Stimulated activated CD8-positive, alpha-beta memory T cell treated with anti-CD3 and anti-CD28 coated beads, Interleukin-15, amount 100 ng/mL, for 24 hours (primary cell): ENCODE measurements at regions not wholly inside any gene's neighbourhood (a gene's known extent, or its start where the extent isn't known, plus 50 kb on each side); places are given as distances from the start of the nearest gene placed in this dataset.

ENCODE experiments used
- DNase-seq: peaks from one replicate; pipeline ENCODE4 v3.0.0-alpha.2; 2020; ENCODE audit warnings: low read depth

DNA sequence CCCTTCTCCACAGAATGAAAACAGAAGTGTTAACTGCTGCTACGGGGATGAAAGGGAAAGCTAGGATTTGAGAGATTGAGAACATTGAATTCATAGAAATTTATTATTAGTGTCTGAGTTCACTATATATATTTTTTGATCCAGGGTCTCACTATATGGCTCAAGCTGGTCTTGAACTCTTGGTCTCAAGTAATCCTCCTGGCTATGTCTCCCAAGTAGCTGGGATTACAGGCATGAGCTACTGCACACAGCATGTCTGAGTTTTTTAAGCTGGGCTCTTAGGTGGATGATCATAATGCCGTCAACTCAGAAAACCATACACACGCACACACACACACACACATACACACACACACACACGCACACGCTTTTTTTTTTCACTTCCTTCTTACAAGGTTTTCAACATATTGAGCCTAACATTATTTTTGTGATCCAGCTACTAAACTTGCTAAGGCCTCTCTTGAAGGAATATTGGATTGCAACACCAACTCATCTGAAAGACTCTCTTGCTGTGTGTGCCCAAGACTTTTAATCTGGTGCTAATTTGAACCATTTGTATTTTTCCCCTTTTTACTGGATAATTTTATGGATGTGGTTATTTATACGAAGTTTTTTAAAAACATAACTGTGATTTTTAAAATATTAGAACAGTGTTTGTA is 1045.4 kb downstream of the DTWD2 start:
- DNase-seq, result no peak

DNA sequence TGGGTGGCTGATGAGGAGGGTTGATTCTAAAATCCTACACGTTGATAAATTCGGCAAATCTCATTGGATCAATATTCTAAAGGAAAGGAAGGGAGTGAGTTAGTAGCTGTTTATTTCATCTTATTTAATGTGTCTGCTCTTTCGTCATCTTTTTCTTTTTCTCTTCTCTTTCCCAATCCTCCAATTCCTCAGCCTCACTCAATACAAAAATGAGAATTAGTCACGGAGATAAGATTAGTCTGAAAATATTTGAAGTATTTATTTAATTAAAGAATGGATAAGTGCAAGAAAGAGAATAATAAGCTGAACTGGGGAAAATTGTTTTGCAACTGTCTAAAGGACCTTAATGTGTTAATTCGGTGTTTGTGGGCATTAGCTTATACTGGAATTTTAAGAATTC is 1095.1 kb downstream of the DTWD2 start:
- DNase-seq, result no peak

DNA sequence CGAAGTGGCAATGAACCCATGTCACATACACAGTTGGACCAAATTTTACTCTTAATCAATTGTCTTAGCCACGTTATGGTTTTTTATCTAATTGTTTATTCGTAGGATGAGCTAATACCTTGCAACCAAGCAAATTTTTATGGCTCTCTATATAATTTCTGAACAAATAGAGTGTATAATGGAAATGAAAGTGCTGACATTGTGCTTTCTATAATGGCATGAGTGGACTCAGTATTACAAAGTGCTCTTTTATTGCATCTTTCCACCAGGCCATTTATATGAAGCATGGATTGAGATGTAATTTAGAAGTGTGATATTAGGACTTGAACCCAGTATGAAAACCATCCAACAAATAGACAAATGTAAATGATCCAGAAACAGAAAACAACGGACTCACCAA is 1096.0 kb downstream of the DTWD2 start:
- DNase-seq, result no peak

DNA sequence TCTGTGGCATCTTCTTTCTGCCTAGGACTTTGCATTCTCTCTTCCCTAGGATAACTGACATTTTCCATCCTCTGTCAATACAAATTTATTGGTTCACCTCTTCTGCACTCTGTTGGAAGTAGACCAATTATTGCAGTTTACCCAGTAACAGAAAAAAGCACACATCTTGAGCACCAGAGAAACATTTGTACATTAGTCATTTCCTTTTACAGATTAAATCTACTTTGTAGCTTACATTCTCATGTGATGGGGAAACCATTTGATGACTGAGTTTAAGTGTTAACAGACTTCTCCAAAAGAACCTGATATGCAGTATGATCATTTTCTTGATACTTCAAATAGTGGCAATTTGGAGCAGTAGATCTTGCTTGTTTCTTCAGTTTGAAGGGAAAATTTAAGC is 1098.8 kb downstream of the DTWD2 start:
- DNase-seq, result no peak

DNA sequence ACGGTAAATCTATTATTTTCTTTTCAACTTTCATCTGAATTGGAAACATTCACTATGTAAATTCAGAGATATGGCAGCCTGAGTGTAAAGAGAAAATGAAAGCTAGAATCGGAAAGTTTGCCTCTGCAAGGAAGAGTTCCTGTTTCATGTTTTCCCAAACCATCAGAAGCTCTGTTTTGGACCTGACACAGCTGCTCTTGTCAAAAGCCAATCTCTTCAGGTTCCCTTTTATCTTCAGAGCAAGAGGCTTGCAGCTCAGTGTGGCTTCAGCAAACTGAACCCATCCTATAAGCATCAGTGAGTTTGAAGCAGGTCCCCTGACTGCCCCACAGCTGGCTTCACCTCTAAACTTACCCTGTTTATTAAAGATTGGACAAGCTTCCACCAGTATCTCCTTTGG is 1099.7 kb downstream of the DTWD2 start:
- no peak for DNase-seq

DNA sequence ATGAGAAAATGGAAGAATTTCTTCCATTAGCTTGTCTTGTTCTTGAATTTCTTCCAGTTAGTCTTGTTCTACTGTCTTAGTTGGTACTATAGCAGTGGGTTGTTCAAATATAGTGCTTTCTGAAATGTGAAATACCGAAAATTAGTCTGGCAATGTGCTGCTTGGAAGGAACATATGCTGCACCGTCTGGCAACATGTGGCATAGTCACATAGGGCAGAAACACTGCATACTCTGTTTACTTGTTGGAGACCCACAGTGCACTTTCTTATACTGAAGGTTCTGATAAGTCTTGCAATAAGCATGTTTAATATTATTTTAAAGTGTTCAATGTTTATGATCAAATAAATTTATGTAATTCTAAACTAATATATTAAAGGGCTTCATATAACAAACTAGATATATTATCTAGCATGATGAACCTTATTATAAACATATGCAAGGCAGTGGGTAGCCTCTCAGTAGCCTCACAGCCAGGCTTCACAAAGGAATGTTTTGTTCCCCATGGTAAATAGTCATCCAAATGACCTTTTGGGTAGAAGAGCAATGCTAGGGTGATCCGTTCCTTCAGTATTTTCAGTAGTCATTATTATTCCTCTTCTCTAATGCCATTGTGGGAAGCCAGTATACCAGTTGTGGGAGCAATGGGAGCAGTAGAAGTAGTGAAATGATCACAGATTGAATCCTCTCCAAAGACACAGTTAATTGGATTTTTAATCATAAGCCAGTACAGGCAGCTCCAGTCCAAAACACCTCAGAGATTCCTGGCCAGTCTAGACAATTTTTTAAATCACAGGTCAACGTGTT is 1106.7 kb downstream of the DTWD2 start:
- no peak for DNase-seq

DNA sequence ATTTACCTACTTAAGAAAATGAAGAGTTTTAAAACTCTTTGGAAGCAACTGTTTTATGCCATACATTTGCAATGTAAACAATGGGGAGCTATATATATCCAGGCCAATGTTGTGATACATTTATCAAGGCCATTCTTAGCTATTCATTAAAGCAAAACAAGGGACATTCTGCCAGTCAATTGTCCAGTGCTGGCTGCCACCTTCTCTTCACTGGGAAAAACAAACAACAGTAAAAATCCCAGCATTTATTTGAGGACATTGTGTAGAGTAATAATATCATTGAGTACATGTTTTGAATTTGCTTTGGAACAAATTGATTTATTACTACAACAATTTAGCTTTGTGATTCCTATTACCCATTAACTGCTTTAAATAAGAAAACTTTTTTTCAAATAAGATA is 1107.4 kb downstream of the DTWD2 start:
- DNase-seq, result no peak

DNA sequence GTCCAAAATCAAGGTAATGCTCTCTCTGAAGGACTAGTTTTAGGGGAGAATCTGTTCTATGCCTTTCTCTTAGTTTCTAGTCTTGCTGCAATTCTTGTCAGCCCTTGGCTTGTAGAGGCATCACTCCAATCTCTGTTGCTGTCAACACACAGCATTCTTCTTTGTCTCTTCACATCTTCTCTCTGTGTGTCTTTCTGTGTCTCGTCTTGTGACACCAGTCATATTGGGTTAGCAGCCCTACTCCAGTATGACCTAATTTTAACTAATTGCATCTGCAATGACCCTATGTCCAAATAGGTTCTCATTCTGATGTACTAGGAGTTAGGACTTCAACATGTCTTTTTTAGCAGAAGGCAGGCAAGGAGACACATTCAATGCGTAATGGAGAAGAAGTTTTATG is 1110.6 kb downstream of the DTWD2 start:
- no peak for DNase-seq

DNA sequence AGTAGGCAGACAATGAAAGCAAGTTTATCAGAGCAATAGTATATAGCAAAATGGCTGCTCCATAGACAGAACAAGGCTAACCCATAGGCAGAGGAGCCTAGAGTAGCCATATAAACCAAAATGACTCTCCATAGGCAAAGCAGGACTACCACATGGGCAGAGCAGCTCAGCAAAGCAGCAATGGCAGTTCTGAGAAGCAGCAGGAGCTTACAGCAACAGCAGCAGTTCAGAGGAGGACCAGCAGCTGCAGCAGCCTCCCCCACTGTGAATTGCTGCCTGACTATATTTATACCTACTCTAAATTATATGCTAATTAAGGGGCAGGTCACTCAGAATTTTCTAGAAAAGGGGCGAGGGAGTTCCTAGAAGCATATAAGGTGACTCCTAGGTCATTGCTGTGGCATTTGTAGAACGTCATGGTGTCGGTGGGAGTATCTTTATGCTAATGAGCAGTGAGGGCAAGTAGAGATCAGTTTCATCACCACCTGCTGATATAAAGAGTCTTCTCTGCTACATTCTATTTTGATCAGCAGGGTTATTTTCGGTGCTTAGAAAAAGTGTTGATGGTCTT is 1115.5 kb downstream of the DTWD2 start:
- no peak for DNase-seq

DNA sequence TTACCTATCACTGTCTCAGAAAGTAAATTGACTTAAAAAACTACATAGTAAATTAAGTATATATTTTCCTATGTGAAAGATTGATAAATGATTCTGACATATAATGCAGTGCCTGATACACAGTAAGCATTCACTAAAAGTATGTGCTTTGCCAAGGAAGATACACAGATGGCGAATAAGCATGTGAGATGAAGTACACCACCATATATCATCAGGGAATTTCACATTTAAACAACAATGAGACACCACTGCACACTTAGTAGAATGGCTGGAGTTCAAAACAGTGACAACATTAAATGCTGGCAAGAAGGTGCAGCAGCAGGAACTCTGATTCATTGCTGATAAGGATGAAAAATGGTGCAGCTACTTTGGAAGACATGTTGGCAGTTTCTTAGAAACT is 1118.8 kb downstream of the DTWD2 start:
- no peak for DNase-seq

DNA sequence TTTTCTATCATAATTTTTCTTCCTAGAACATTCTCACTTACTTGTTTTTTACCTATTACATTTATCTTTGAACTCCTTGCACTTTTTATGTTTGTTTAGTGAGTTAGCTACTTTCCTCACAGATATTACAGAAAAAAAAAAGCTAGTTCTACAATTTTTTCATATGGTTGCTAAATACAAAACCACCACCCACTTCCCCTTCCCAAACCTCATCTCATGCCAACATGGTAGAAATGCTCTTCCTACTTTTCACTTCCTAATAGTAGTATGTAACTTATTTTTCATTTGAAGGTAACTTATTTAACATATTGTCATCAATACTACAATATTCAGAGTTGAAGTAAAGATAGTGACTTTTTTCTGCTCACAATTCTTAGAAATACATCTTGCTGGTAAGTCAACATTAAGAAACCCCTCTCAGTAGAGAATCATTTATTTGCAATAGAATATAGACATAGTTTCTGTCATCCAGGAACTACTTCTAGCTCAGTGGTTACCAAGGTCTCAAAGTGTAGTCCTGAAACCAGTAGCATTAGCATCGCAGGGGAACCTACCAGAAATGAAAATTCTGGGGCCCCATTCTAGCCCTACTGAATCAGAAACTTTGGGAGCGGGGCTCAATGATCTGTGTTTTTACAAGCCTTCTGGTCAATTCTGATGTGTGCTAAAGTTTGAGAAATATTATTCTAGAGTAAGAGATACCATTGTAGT is 1124.6 kb downstream of the DTWD2 start:
- no peak for DNase-seq

DNA sequence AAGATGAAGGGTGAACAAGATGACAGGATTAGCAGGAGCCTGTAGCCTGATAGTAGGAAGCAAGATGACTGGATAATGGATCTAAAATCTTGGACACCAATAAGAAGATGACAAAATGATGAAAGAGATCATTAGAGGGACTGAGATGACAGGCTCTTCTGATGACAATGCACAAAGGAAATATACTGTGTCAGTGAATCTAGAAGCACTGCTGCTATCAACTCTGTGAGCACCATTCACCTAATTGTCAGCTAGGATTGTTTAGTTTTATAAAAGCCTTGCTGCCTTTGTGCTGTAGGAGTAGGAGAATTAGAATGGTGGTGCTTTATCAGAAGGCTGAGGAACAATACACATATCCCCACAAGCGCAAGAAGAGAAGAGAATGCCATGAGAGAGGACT is 1127.8 kb downstream of the DTWD2 start:
- DNase-seq, result no peak

DNA sequence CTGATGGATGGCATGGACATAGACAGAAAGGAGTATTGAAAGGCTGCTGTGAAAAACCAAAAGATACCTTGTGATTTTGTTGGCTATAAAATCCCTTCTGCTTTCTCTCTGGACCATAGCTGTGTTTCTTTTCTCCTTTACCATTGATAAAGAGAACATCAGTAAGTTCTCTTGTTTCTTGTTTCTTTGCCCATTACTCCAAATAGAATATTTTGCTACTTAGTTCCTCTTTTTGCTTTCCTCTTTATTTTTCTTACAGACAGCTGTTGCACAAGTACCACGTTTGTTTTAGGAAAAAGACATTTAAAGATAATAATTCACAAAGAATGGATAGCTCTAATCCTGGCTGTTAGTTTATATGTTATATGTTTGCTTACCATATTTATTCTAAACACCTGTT is 1129.2 kb downstream of the DTWD2 start:
- no peak for DNase-seq

DNA sequence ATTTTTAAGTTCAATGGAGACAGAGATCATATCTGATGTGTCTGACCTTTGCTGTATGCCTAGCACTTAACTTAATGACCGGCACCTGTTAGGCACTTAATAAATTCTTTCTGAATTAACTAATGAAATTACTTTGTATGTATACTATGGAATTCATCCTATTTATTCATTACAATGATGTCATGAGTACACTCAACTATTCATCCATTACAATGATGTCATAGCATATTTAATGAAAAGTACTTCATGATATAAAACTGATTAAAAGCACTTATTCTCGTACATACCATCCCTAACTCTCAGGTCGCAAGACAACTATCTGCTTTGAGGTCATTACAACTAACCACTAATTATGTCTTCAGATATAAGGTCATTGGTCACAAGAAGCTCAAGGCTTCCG is 1131.6 kb downstream of the DTWD2 start:
- no peak for DNase-seq

DNA sequence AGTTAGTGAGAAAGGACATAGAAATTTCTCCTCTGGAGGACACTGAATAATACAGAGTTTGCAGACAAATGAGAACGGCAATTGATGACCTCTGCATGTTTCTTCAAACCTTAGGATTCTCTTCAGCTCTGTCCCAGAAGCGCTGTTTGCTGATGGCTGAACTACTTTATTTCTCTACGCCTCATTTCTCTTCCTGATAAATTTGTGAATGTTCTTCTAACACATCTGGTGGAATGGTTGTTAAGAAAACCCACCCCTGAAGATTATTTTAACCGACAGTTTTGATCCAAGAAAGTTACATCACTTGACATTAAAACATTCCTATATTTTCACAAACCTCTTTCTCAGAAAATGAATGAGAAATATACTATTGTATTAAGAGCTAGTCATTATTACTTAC is 1150.6 kb downstream of the DTWD2 start:
- no peak for DNase-seq

DNA sequence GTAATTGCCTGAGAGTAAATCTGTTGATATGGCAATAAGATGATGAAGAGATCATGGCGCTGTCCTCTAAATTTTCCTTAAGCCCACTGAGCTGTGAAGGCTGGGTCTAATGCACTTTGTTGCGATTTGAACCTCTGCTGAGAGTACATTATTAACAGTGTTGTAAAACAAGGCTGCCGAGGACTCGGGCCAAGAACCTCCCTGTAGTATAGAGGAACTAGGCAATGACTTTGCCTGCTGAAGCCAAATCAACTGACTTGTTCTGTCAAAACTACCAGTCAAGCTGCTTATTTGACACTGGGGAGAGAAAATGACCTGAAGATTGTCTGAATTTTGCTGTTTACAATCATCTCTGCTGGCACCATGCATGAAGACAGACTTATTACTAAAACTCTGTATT is 1154.7 kb downstream of the DTWD2 start:
- DNase-seq, result no peak

DNA sequence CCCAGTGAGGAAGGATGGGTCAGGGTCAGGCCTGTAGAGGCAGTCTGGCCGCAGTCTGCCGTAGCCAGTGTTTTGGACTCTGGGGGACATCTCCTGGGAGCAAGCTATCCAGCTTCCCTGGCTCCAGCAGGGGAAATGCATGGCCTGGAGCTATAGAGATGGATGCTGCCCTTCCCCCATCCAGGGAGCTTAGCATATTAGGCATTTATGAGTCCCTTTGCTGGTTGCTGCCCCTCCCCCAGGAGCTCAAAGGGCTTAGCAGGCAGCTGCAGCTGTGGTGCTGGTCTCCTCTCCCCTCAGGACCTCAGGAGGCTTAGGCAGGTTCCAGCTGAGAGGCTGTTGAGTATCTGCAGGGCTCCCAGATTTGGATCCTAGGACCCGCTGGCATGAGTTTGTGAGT is 1158.7 kb downstream of the DTWD2 start:
- DNase-seq, result no peak

DNA sequence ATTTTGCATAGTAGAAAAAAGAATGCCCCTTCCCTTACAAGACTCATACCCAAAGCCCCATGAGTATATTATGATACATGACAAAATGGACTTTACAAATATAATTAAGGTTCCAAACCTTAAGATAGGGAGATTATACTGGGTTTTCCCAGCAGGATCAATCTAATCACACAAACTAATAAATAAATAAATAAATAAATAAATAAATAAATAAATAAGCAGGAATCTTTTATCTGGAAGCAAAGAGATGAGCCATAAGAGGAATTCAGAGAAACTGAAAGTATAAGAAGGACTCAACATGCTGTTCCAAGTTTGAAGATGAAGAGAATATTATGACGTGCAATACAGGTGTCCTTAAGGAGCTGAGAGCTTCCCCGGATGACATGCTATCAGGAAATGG is 1174.5 kb downstream of the DTWD2 start:
- no peak for DNase-seq

DNA sequence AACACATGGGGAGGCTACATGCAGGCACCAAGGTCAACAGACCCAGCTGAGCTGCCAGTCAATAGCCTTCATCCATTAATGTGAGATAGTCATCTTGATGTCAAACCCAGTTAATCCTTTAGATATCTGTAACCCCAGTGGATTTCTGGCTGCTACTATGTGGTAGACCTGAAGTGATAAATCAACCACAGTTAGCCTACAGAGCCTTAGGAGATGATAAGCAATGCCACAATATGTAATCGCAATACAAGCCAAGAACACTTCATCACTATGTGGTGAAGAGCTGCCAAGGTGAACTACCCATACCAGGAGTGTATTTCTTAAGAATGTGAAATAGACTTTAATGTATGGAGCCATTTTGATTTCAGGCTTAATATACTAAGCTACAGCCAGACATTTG is 1175.5 kb downstream of the DTWD2 start:
- no peak for DNase-seq

DNA sequence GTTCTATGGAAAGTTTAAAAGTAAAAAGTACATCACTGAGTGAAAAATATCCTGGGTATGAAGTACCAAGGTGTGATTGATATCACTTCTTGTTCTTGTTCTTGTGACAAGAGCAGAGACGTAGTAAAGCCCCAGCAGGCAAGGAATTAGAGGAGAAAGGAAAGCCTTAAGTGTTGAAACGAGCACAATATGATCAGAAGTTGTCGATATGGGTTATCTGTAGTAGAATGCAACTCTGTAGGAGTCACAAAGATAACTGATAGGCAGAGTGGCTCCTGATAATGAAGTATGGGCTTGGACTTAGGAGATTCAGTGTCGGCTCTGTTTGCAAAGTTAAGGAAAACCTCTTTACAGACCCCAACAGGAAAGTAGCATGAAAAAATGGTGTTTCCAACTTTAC is 1179.1 kb downstream of the DTWD2 start:
- DNase-seq, result no peak

DNA sequence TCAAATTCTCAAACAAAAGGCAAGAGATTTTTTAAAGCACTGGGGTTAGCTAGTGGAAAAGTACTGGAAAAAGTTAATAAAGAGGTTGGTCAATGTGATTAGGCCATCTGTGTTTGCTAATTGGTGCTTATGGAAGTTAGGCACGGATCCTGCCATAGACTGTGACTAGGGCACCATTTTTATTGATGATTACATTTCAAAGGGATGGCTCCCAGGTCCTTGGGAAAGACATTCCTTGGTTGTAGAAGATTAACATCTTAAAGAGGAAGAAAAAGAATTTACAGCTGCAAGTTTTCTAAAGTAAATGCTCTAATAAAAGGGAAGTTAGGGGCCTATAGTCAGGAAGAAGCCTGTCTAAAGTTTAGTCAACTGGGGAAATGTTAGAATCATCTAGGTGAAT is 1183.3 kb downstream of the DTWD2 start:
- no peak for DNase-seq

DNA sequence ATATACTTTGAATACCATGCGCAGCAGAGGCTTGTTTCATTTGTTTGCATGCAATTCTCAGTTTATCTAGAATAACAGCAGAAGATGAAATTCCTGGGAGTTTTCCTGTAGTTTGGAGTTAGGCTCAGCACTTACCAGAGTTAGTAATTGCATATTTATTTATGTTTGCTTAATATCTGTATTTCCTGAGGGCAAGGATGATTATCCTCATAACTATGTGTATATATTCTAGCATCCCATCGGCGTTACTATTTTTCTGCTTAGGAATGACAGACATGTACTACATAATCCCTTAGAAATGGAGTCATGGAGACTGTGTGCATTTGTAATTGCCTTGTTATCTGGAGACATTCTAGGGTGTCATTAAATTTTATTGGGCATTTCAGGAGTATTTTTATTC is 1184.8 kb downstream of the DTWD2 start:
- DNase-seq, result no peak

DNA sequence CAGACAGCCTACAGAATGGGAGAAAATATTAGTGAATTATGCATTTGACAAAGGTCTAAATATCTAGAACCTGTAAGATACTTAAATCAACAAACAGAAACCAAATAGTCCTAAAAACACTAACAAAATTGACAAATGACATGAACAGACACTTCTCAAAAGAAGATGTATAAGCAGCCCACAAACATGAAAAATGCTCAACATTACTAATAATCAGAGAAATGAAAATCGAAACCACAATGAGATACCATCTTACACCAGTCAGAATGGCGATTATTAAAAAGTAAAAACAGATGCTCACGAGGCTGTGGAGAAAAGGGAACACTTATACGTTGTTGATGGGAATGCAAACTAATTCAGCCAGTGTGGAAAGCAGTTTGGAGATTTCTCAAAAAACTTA is 1186.8 kb downstream of the DTWD2 start:
- no peak for DNase-seq
